Activated CD8-positive, alpha-beta memory T cell treated with anti-CD3 and anti-CD28 coated beads, Interleukin-2, amount 10 ng/mL, durations not matched to agents 7 days and 5 days (primary cell): ENCODE measurements at regions not wholly inside any gene's neighbourhood (a gene's known extent, or its start where the extent isn't known, plus 50 kb on each side); places are given as distances from the start of the nearest gene placed in this dataset.

Experiments used
- ATAC-seq: fragments of 150-1000 bp; cut with Tn5 transposase; one replicate; pipeline ENCODE4 v1.10.0; 2021; ENCODE audit warnings: moderate library complexity
- CTCF ChIA-PET: fragments of 350-600 bp; sonication (Branson Sonifier 250); formaldehyde crosslinking; loops from one replicate; lab custom pipeline; 2021; ENCODE audit warnings: antibody characterized with exemption; lab: Charles Lee
- DNase-seq: peaks from one replicate; pipeline ENCODE4 v3.0.0-alpha.2; 2020
- H3K27ac Mint-ChIP-seq: one replicate; pipeline ENCODE4 v1.8.0; 2021; ENCODE audit warnings: mild to moderate bottlenecking, mixed read lengths
- H3K27me3 Mint-ChIP-seq: one replicate; pipeline ENCODE4 v1.8.0; 2021; ENCODE audit warnings: mixed read lengths
- H3K36me3 Mint-ChIP-seq: one replicate; pipeline ENCODE4 v1.8.0; 2021; ENCODE audit warnings: mild to moderate bottlenecking, mixed read lengths
- H3K4me1 Mint-ChIP-seq: one replicate; pipeline ENCODE4 v1.8.0; 2021; ENCODE audit warnings: mixed read lengths
- H3K4me3 Mint-ChIP-seq: one replicate; pipeline ENCODE4 v1.8.0; 2021; ENCODE audit warnings: mild to moderate bottlenecking, moderate library complexity, mixed read lengths
- H3K9me3 Mint-ChIP-seq: one replicate; pipeline ENCODE4 v1.8.0; 2022; ENCODE audit warnings: low read depth, mixed read lengths

GRCh38 chr10:33749790-33750189, 415.3 kb upstream of the NRP1 start:
- Mint-ChIP-seq H3K36me3 (no peaks in the 10 kb centered on the region), H3K4me1 (no peaks in the 10 kb centered on the region), H3K4me3 (no peak overlapping the region), H3K9me3 (no peaks in the 10 kb centered on the region), H3K27ac (no peak overlapping the region), H3K27me3 (no peaks in the 10 kb centered on the region)
- CTCF ChIA-PET: no interaction called here
- no peak for ATAC-seq
- DNase-seq: no peak

- DNase-seq (no peak), ATAC-seq (no peak)
- H3K4me3 Mint-ChIP-seq: no peak overlapping the region
- no peaks in the 10 kb centered on the region for H3K27me3 Mint-ChIP-seq
- H3K9me3 Mint-ChIP-seq: no peaks in the 10 kb centered on the region
- H3K27ac Mint-ChIP-seq: no peak overlapping the region
- no peaks in the 10 kb centered on the region for H3K36me3 Mint-ChIP-seq
- no peaks in the 10 kb centered on the region for H3K4me1 Mint-ChIP-seq
- CTCF ChIA-PET: no interaction called here
Observed at GRCh38 chr10:33749067-33749735, 414.7 kb upstream of the NRP1 start.

GRCh38 chr10:33746836-33747268, 412.4 kb upstream of the NRP1 start:
- Mint-ChIP-seq H3K36me3 (no peaks in the 10 kb centered on the region), H3K27ac (no peak overlapping the region), H3K9me3 (no peaks in the 10 kb centered on the region)

GRCh38 chr10:33746186-33746585, 411.7 kb upstream of the NRP1 start:
- Mint-ChIP-seq H3K4me3 (no peak overlapping the region), H3K4me1 (no peaks in the 10 kb centered on the region), H3K9me3 (peaks cover under 1% of the 10 kb centered on the region), H3K27me3 (no peaks in the 10 kb centered on the region), H3K27ac (no peak overlapping the region), H3K36me3 (no peaks in the 10 kb centered on the region)
- DNase-seq (no peak), ATAC-seq (no peak)
- CTCF ChIA-PET: no interaction called here

More at GRCh38 chr10:33746836-33747268, 412.4 kb upstream of the NRP1 start:
- Mint-ChIP-seq H3K4me1 (no peaks in the 10 kb centered on the region), H3K27me3 (no peaks in the 10 kb centered on the region), H3K4me3 (no peak overlapping the region)
- CTCF ChIA-PET: no interaction called here
- DNase-seq: no peak
- ATAC-seq: no peak

GRCh38 chr10:33743429-33743857, 409.0 kb upstream of the NRP1 start:
- ATAC-seq (no peak), DNase-seq (no peak)
- no peak overlapping the region for H3K4me3 Mint-ChIP-seq
- H3K9me3 Mint-ChIP-seq: peaks cover 3% of the 10 kb centered on the region
- H3K4me1 Mint-ChIP-seq: no peaks in the 10 kb centered on the region
- CTCF ChIA-PET: no interaction called here
- no peaks in the 10 kb centered on the region for H3K36me3 Mint-ChIP-seq
- H3K27me3 Mint-ChIP-seq: no peaks in the 10 kb centered on the region
- no peak overlapping the region for H3K27ac Mint-ChIP-seq

GRCh38 chr10:33739031-33739430, 404.6 kb upstream of the NRP1 start:
- ATAC-seq (no peak), DNase-seq (no peak)
- Mint-ChIP-seq H3K27ac (no peak overlapping the region), H3K27me3 (no peaks in the 10 kb centered on the region), H3K4me1 (no peaks in the 10 kb centered on the region), H3K9me3 (peaks cover 8% of the 10 kb centered on the region), H3K4me3 (no peak overlapping the region), H3K36me3 (no peaks in the 10 kb centered on the region)
- CTCF ChIA-PET: no interaction called here

- H3K36me3 Mint-ChIP-seq: no peaks in the 10 kb centered on the region
- CTCF ChIA-PET: interaction anchor here (0.5 kb wide), 1 partner anchor 1568 kb away, joined by 3 read pairs; no protein-coding TSS in a partner anchor
- ATAC-seq (no peak), DNase-seq (no peak)
- peaks cover 9% of the 10 kb centered on the region for H3K9me3 Mint-ChIP-seq
- H3K4me1 Mint-ChIP-seq: no peaks in the 10 kb centered on the region
- H3K27ac Mint-ChIP-seq: no peak overlapping the region
- H3K4me3 Mint-ChIP-seq: no peak overlapping the region
- H3K27me3 Mint-ChIP-seq: no peaks in the 10 kb centered on the region
Observed at GRCh38 chr10:33735464-33735923, 401.0 kb upstream of the NRP1 start.

GRCh38 chr10:33734393-33735155, 400.1 kb upstream of the NRP1 start:
- ATAC-seq (no peak), DNase-seq (no peak)
- no peaks in the 10 kb centered on the region for H3K4me1 Mint-ChIP-seq
- H3K27ac Mint-ChIP-seq: no peak overlapping the region
- peaks cover 9% of the 10 kb centered on the region for H3K9me3 Mint-ChIP-seq
- no peaks in the 10 kb centered on the region for H3K36me3 Mint-ChIP-seq
- CTCF ChIA-PET: interaction anchor here (0.5 kb wide), 1 partner anchor 1569 kb away, joined by 3 read pairs; no protein-coding TSS in a partner anchor
- H3K27me3 Mint-ChIP-seq: no peaks in the 10 kb centered on the region
- H3K4me3 Mint-ChIP-seq: no peak overlapping the region

- Mint-ChIP-seq H3K36me3 (no peaks in the 10 kb centered on the region), H3K4me3 (no peak overlapping the region), H3K27me3 (no peaks in the 10 kb centered on the region), H3K27ac (no peak overlapping the region), H3K9me3 (peaks cover 9% of the 10 kb centered on the region), H3K4me1 (no peaks in the 10 kb centered on the region)
- CTCF ChIA-PET: interaction anchor here (1.0 kb wide), 1 partner anchor 173 kb away, joined by 3 read pairs; no protein-coding TSS in a partner anchor
- DNase-seq: no peak
- ATAC-seq: no peak
Observed at GRCh38 chr10:33733058-33733457, 398.6 kb upstream of the NRP1 start.

GRCh38 chr10:33732161-33732680, 397.8 kb upstream of the NRP1 start:
- CTCF ChIA-PET: interaction anchor here (1.0 kb wide), 1 partner anchor 172 kb away, joined by 3 read pairs; no protein-coding TSS in a partner anchor
- no peak for DNase-seq
- Mint-ChIP-seq H3K36me3 (no peaks in the 10 kb centered on the region), H3K4me1 (no peaks in the 10 kb centered on the region), H3K27ac (no peak overlapping the region), H3K9me3 (peaks cover 9% of the 10 kb centered on the region), H3K27me3 (no peaks in the 10 kb centered on the region), H3K4me3 (no peak overlapping the region)
- ATAC-seq: no peak

- Mint-ChIP-seq H3K4me1 (no peaks in the 10 kb centered on the region), H3K9me3 (peaks cover 7% of the 10 kb centered on the region), H3K4me3 (no peak overlapping the region), H3K36me3 (no peaks in the 10 kb centered on the region), H3K27me3 (no peaks in the 10 kb centered on the region), H3K27ac (no peak overlapping the region)
- DNase-seq (no peak), ATAC-seq (no peak)
- CTCF ChIA-PET: no interaction called here
Observed at GRCh38 chr10:33731322-33731721, 396.9 kb upstream of the NRP1 start.

- Mint-ChIP-seq H3K27me3 (no peaks in the 10 kb centered on the region), H3K9me3 (no peaks in the 10 kb centered on the region), H3K4me1 (no peaks in the 10 kb centered on the region), H3K27ac (no peak overlapping the region), H3K4me3 (no peak overlapping the region), H3K36me3 (no peaks in the 10 kb centered on the region)
- DNase-seq: no peak
- CTCF ChIA-PET: no interaction called here
- ATAC-seq: no peak
Observed at GRCh38 chr10:33725430-33725829, 391.0 kb upstream of the NRP1 start.

- no peaks in the 10 kb centered on the region for H3K36me3 Mint-ChIP-seq
- no peak overlapping the region for H3K4me3 Mint-ChIP-seq
- no peaks in the 10 kb centered on the region for H3K9me3 Mint-ChIP-seq
- CTCF ChIA-PET: no interaction called here
- no peaks in the 10 kb centered on the region for H3K27me3 Mint-ChIP-seq
- no peak for ATAC-seq
- DNase-seq: no peak
- H3K27ac Mint-ChIP-seq: no peak overlapping the region
- H3K4me1 Mint-ChIP-seq: no peaks in the 10 kb centered on the region
Observed at GRCh38 chr10:33723181-33723580, 388.7 kb upstream of the NRP1 start.
